ENCODE measurements at regions not wholly inside any gene's neighbourhood (a gene's known extent, or its start where the extent isn't known, plus 50 kb on each side); places are given as distances from the start of the nearest gene placed in this dataset.

- TF ChIP-seq CTCF (IDR thresholded peaks at IDR 0.05) = peak in 2 of 4 donors; percentile 7 to 17
- TF ChIP-seq POLR2A (IDR thresholded peaks at IDR 0.05) = no peak
Observed at GRCh38 chr2:57552885-57553284, 493.7 kb upstream of the VRK2 start.
